HepG2 (cell line): ENCODE measurements at regions not wholly inside any gene's neighbourhood (a gene's known extent, or its start where the extent isn't known, plus 50 kb on each side); places are given as distances from the start of the nearest gene placed in this dataset.

Source experiments
- ASH2L ChIP-seq: fragments of 300-600, 200-600 bp; sonication (generic); IDR thresholded peaks from 2 replicates; pipeline ENCODE4 v1.7.0; 2017; ENCODE audit warnings: low read depth, mild to moderate bottlenecking, moderate library complexity, mixed read lengths, low read length; ENCODE audit not compliant: insufficient read length
- CHCHD3 ChIP-seq: sonication (generic); formaldehyde crosslinking; IDR thresholded peaks from 2 replicates; pipeline ENCODE4 v1.8.0; 2022; ENCODE audit warnings: mild to moderate bottlenecking, missing genetic modification reagents, moderate library complexity
- ELF3 ChIP-seq: IDR thresholded peaks from 2 replicates; pipeline ENCODE4 v1.6.1; 2016; ENCODE audit warnings: missing genetic modification reagents, missing compliant biosample characterization
- GFI1 ChIP-seq: sonication (generic); formaldehyde crosslinking; IDR thresholded peaks from 2 replicates; pipeline ENCODE4 v1.5.0; 2020; ENCODE audit warnings: missing genetic modification reagents, mild to moderate bottlenecking, borderline replicate concordance
- GLMP ChIP-seq: sonication (generic); formaldehyde crosslinking; IDR thresholded peaks from 2 replicates; pipeline ENCODE4 v1.9.0; 2021; ENCODE audit warnings: missing genetic modification reagents, mild to moderate bottlenecking, borderline replicate concordance
- MTF2 ChIP-seq: sonication (generic); formaldehyde crosslinking; IDR thresholded peaks from 2 replicates; pipeline ENCODE4 v1.5.0; 2020; ENCODE audit warnings: missing genetic modification reagents, borderline replicate concordance
- NONO ChIP-seq, 2 experiments: fragments of 450-650 bp in 1 of 2; sonication (generic) in 1 of 2; formaldehyde crosslinking in 1 of 2; IDR thresholded peaks in 1 of 2; conservative IDR thresholded peaks in 1 of 2; 2 replicates each; pipeline versions ENCODE4 v1.6.1 to v1.8.0; 2017 to 2022; ENCODE audit warnings: mild to moderate bottlenecking in 1 of 2, missing genetic modification reagents in 1 of 2, moderate library complexity in 1 of 2
- PHF5A ChIP-seq: IDR thresholded peaks from one replicate; pipeline ENCODE4 v1.6.1; 2018; ENCODE audit warnings: low read depth, missing genetic modification reagents; ENCODE audit not compliant: unreplicated experiment
- POLR2G ChIP-seq: fragments of 200-400 bp; formaldehyde crosslinking; IDR thresholded peaks from 2 replicates; pipeline ENCODE4 v1.6.1; 2018; ENCODE audit warnings: mild to moderate bottlenecking, low read depth, low read length, moderate library complexity
- RAD21 ChIP-seq: fragments of 450-650 bp; formaldehyde crosslinking; IDR thresholded peaks from 2 replicates; pipeline ENCODE4 v1.5.0; 2020; ENCODE audit warnings: mild to moderate bottlenecking
- RCOR2 ChIP-seq: IDR thresholded peaks from 2 replicates; pipeline ENCODE4 v1.6.1; 2016; ENCODE audit warnings: missing biosample characterization, missing genetic modification reagents
- TOE1 ChIP-seq: sonication (generic); formaldehyde crosslinking; IDR thresholded peaks from 2 replicates; pipeline ENCODE4 v1.4.0; 2020; ENCODE audit warnings: mild to moderate bottlenecking, missing genetic modification reagents
- YY1 ChIP-seq: IDR thresholded peaks from 2 replicates; pipeline ENCODE4 v1.6.1; 2011; ENCODE audit warnings: low read length, low read depth, moderate library complexity, mild to moderate bottlenecking; ENCODE audit not compliant: insufficient read depth, insufficient replicate concordance
- ZBTB2 ChIP-seq: sonication (generic); formaldehyde crosslinking; IDR thresholded peaks from 2 replicates; pipeline ENCODE4 v1.8.0; 2022; ENCODE audit warnings: low read depth, missing genetic modification reagents
- ZBTB4 ChIP-seq: sonication (generic); formaldehyde crosslinking; IDR thresholded peaks from 2 replicates; pipeline ENCODE4 v1.4.0; 2020; ENCODE audit warnings: missing genetic modification reagents, mild to moderate bottlenecking, borderline replicate concordance
- ZKSCAN1 ChIP-seq: fragments of 150-350 bp; IDR thresholded peaks from 2 replicates; pipeline ENCODE4 v1.6.1; 2014; ENCODE audit warnings: low read length
- ZNF660 ChIP-seq: sonication (generic); formaldehyde crosslinking; IDR thresholded peaks from 2 replicates; pipeline ENCODE4 v1.5.1; 2020; ENCODE audit warnings: mild to moderate bottlenecking, low read depth, missing genetic modification reagents, borderline replicate concordance
- ZNF687 ChIP-seq: sonication (generic); formaldehyde crosslinking; IDR thresholded peaks from 2 replicates; pipeline ENCODE4 v1.5.1; 2020; ENCODE audit warnings: mild to moderate bottlenecking, missing genetic modification reagents, moderate library complexity

GRCh38 chr13:95404141-95404882 lies 103.1 kb upstream of the ABCC4 start (continued):
- no peak for TF ChIP-seq CHCHD3 (CRISPR knock-in tag)
- TF ChIP-seq GFI1: no peak
- TF ChIP-seq ZNF687 (CRISPR knock-in tag): 0 out of 2 replicates have a peak, but pooled peaks have one; percentile 16
- TF ChIP-seq ASH2L: no peak
- TF ChIP-seq NONO (IDR thresholded peaks at IDR 0.05): no peak
- peak; percentile 40; the same call in 1 of the 2 replicates for TF ChIP-seq NONO (CRISPR knock-in tag; conservative IDR thresholded peaks at IDR 0.05)
- no peak for TF ChIP-seq ZBTB4 (CRISPR knock-in tag)
- TF ChIP-seq GLMP (CRISPR knock-in tag): no peak
- TF ChIP-seq ZBTB2 (CRISPR knock-in tag): no peak
- TF ChIP-seq TOE1 (CRISPR knock-in tag): no peak
- 0 out of 2 replicates have a peak, but pooled peaks have one; percentile 35 for TF ChIP-seq ELF3 (CRISPR knock-in tag)
- no peak for TF ChIP-seq POLR2G
- TF ChIP-seq MTF2 (CRISPR knock-in tag): no peak
- TF ChIP-seq PHF5A (CRISPR knock-in tag): no peak
- peak; percentile 94 for TF ChIP-seq RAD21 (CRISPR knock-in tag)
- TF ChIP-seq ZKSCAN1: no peak
- TF ChIP-seq ZNF660 (CRISPR knock-in tag): no peak
- TF ChIP-seq YY1: peak; percentile 56
- TF ChIP-seq RCOR2 (CRISPR knock-in tag): no peak
